IPS-18c (cell line): ENCODE measurements at regions not wholly inside any gene's neighbourhood (a gene's known extent, or its start where the extent isn't known, plus 50 kb on each side); places are given as distances from the start of the nearest gene placed in this dataset.
"Not testable (repeated sequence)": the region's sequence is repeated elsewhere in the genome, so short reads cannot be mapped to it uniquely, and the experiment has no call there.

ENCODE experiments used
- H3K4me3 ChIP-seq: 2 replicates; pipeline ENCODE4 v1.7.0; 2013; ENCODE audit warnings: low read depth, mild to moderate bottlenecking, low read length, moderate library complexity; ENCODE audit not compliant: insufficient read depth
- H3K9me3 ChIP-seq: one replicate; pipeline ENCODE4 v1.6.1; 2013; ENCODE audit warnings: mild to moderate bottlenecking, low read length, moderate library complexity; ENCODE audit not compliant: control insufficient read depth, insufficient read depth

GRCh38 chr3:110971010-110971601 lies 100.5 kb upstream of the NECTIN3 start:
- H3K4me3 ChIP-seq: no peak overlapping the region
- H3K9me3 ChIP-seq: peaks cover 7% of the 10 kb centered on the region

- H3K4me3 ChIP-seq: no peak overlapping the region
- H3K9me3 ChIP-seq: peaks cover 7% of the 10 kb centered on the region
Observed at GRCh38 chr3:110973263-110973895, 98.2 kb upstream of the NECTIN3 start.

GRCh38 chr3:110974902-110975301 lies 96.7 kb upstream of the NECTIN3 start:
- Histone ChIP-seq H3K4me3 (no peak overlapping the region), H3K9me3 (no peaks in the 10 kb centered on the region)

GRCh38 chr3:110984456-110985250 lies 87.0 kb upstream of the NECTIN3 start:
- no peaks in the 10 kb centered on the region for H3K9me3 ChIP-seq
- H3K4me3 ChIP-seq: no peak overlapping the region

GRCh38 chr3:110989446-110989845 lies 82.2 kb upstream of the NECTIN3 start:
- Histone ChIP-seq H3K4me3 (no peak overlapping the region), H3K9me3 (no peaks in the 10 kb centered on the region)

- Histone ChIP-seq H3K9me3 (peaks cover 3% of the 10 kb centered on the region), H3K4me3 (no peak overlapping the region)
Observed at GRCh38 chr3:110995461-110996231, 76.0 kb upstream of the NECTIN3 start.

GRCh38 chr3:110998766-110999165 lies 72.8 kb upstream of the NECTIN3 start:
- not testable (repeated sequence) for H3K9me3 ChIP-seq, H3K4me3 ChIP-seq

GRCh38 chr3:111006485-111006884 lies 65.1 kb upstream of the NECTIN3 start:
- H3K9me3 ChIP-seq, H3K4me3 ChIP-seq: not testable (repeated sequence)

- Histone ChIP-seq H3K4me3 (no peak overlapping the region), H3K9me3 (no peaks in the 10 kb centered on the region)
Observed at GRCh38 chr3:111012388-111013248, 59.0 kb upstream of the NECTIN3 start.
